Right lobe of liver (tissue), 4 donors: ENCODE measurements at regions not wholly inside any gene's neighbourhood (a gene's known extent, or its start where the extent isn't known, plus 50 kb on each side); places are given as distances from the start of the nearest gene placed in this dataset.

Experiments used
- POLR2A ChIP-seq: fragments of 450-650 bp; IDR thresholded peaks from one replicate; pipeline ENCODE4 v1.6.1; 2017; ENCODE audit warnings: antibody characterized with exemption, mild to moderate bottlenecking
- TF ChIP-seq, protein P1 (sequence below), 4 donors: fragments of 200-600 bp in 3 of 4; fragments of 450-650 bp in 1 of 4; IDR thresholded peaks; one replicate each; pipeline versions ENCODE4 v1.5.1 to v1.8.0; 2016 to 2022; ENCODE audit warnings: antibody characterized with exemption in 4 of 4, mild to moderate bottlenecking in 2 of 4
- donor health status: DM: no; HTN: no; CAD: no.
- donor health status: DM: no; HTN: no; CAD: no.
- donor health status: DM: no; HTN: yes; CAD: no.

DNA sequence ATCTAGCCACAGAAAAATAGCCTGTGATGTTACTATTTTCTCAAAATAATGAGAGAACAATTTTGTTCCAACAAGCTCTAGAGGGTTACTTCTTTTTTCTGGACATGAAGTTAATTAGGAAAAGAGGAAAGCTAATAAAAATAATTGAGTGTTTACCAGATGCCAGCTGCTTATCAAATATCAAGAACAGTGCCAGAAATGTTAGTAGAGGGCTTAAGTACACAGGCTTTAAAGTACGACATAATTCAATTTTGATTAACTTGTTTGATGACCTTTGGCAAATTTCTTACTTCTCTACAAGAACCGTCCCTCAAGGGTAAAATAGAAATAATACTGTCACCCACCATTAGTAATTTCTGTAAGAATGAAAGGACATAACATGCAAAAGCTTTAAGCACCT is 977.0 kb downstream of the FSTL5 start:
- TF ChIP-seq, protein P1, sequence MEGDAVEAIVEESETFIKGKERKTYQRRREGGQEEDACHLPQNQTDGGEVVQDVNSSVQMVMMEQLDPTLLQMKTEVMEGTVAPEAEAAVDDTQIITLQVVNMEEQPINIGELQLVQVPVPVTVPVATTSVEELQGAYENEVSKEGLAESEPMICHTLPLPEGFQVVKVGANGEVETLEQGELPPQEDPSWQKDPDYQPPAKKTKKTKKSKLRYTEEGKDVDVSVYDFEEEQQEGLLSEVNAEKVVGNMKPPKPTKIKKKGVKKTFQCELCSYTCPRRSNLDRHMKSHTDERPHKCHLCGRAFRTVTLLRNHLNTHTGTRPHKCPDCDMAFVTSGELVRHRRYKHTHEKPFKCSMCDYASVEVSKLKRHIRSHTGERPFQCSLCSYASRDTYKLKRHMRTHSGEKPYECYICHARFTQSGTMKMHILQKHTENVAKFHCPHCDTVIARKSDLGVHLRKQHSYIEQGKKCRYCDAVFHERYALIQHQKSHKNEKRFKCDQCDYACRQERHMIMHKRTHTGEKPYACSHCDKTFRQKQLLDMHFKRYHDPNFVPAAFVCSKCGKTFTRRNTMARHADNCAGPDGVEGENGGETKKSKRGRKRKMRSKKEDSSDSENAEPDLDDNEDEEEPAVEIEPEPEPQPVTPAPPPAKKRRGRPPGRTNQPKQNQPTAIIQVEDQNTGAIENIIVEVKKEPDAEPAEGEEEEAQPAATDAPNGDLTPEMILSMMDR (IDR thresholded peaks at IDR 0.05) = no peak
- TF ChIP-seq POLR2A = no peak
